Nephron progenitor cell (in vitro differentiated cells): ENCODE measurements at regions not wholly inside any gene's neighbourhood (a gene's known extent, or its start where the extent isn't known, plus 50 kb on each side); places are given as distances from the start of the nearest gene placed in this dataset.

Source experiments
- DNase-seq: peaks from one replicate; pipeline ENCODE4 v3.0.0; 2021
- H3K27ac Mint-ChIP-seq: 2 replicates; pipeline ENCODE4 v1.8.0; 2021; ENCODE audit warnings: mild to moderate bottlenecking, moderate library complexity, mixed read lengths
- H3K27me3 Mint-ChIP-seq: 2 replicates; pipeline ENCODE4 v1.8.0; 2021; ENCODE audit warnings: mild to moderate bottlenecking, low read depth, mixed read lengths; ENCODE audit not compliant: poor library complexity
- H3K36me3 Mint-ChIP-seq: 2 replicates; pipeline ENCODE4 v1.8.0; 2021; ENCODE audit warnings: low read depth, mixed read lengths
- H3K4me1 Mint-ChIP-seq: 2 replicates; pipeline ENCODE4 v1.8.0; 2021; ENCODE audit warnings: mixed read lengths
- H3K4me3 Mint-ChIP-seq: 2 replicates; pipeline ENCODE4 v1.8.0; 2021; ENCODE audit warnings: mild to moderate bottlenecking, moderate library complexity, mixed read lengths
- H3K9me3 Mint-ChIP-seq: 2 replicates; pipeline ENCODE4 v1.8.0; 2021; ENCODE audit warnings: mild to moderate bottlenecking, moderate library complexity, mixed read lengths
- CTCF ChIP-seq: fragments of 200-600 bp; sonication (generic); IDR thresholded peaks from 2 replicates; pipeline ENCODE4 v1.5.0; 2021; ENCODE audit warnings: antibody characterized with exemption

- Mint-ChIP-seq H3K4me1 (peaks cover 10% of the 10 kb centered on the region), H3K27me3 (no peaks in the 10 kb centered on the region), H3K27ac (no peak overlapping the region), H3K36me3 (no peaks in the 10 kb centered on the region), H3K9me3 (no peaks in the 10 kb centered on the region), H3K4me3 (no peak overlapping the region)
- no peak for TF ChIP-seq CTCF
- DNase-seq: no peak
These were observed 207.7 kb downstream of the SLC6A15 start for GRCh38 chr12:84704856-84705255.

GRCh38 chr12:84702001-84702400 is 210.6 kb downstream of the SLC6A15 start:
- no peaks in the 10 kb centered on the region for H3K27me3 Mint-ChIP-seq
- no peak for TF ChIP-seq CTCF
- H3K4me1 Mint-ChIP-seq: peaks cover 10% of the 10 kb centered on the region
- no peaks in the 10 kb centered on the region for H3K36me3 Mint-ChIP-seq
- no peak overlapping the region for H3K4me3 Mint-ChIP-seq
- DNase-seq: no peak
- H3K27ac Mint-ChIP-seq: no peak overlapping the region
- no peaks in the 10 kb centered on the region for H3K9me3 Mint-ChIP-seq

- DNase-seq: no peak
These were observed 211.6 kb downstream of the SLC6A15 start for GRCh38 chr12:84701041-84701440.

GRCh38 chr12:84698576-84699333 is 213.8 kb downstream of the SLC6A15 start:
- Mint-ChIP-seq H3K9me3 (no peaks in the 10 kb centered on the region), H3K4me1 (peaks cover 10% of the 10 kb centered on the region), H3K27me3 (no peaks in the 10 kb centered on the region), H3K36me3 (no peaks in the 10 kb centered on the region), H3K27ac (no peak overlapping the region), H3K4me3 (no peak overlapping the region)
- TF ChIP-seq CTCF: no peak
- DNase-seq: no peak

More at GRCh38 chr12:84701041-84701440, 211.6 kb downstream of the SLC6A15 start:
- Mint-ChIP-seq H3K27me3 (no peaks in the 10 kb centered on the region), H3K36me3 (no peaks in the 10 kb centered on the region), H3K27ac (no peak overlapping the region), H3K9me3 (no peaks in the 10 kb centered on the region), H3K4me3 (no peak overlapping the region), H3K4me1 (peaks cover 10% of the 10 kb centered on the region)
- no peak for TF ChIP-seq CTCF

- H3K27ac Mint-ChIP-seq: no peak overlapping the region
- TF ChIP-seq CTCF: no peak
- DNase-seq: no peak
- no peaks in the 10 kb centered on the region for H3K27me3 Mint-ChIP-seq
- H3K36me3 Mint-ChIP-seq: no peaks in the 10 kb centered on the region
- no peak overlapping the region for H3K4me3 Mint-ChIP-seq
- peaks cover 2% of the 10 kb centered on the region for H3K4me1 Mint-ChIP-seq
- H3K9me3 Mint-ChIP-seq: no peaks in the 10 kb centered on the region
These were observed 215.6 kb downstream of the SLC6A15 start for GRCh38 chr12:84696908-84697540.

- no peak overlapping the region for H3K27ac Mint-ChIP-seq
- no peaks in the 10 kb centered on the region for H3K27me3 Mint-ChIP-seq
- H3K4me3 Mint-ChIP-seq: no peak overlapping the region
- no peaks in the 10 kb centered on the region for H3K4me1 Mint-ChIP-seq
- H3K36me3 Mint-ChIP-seq: no peaks in the 10 kb centered on the region
- H3K9me3 Mint-ChIP-seq: no peaks in the 10 kb centered on the region
- no peak for TF ChIP-seq CTCF
- no peak for DNase-seq
These were observed 216.3 kb downstream of the SLC6A15 start for GRCh38 chr12:84696281-84696680.
